GM18861 (cell line): ENCODE measurements at regions not wholly inside any gene's neighbourhood (a gene's known extent, or its start where the extent isn't known, plus 50 kb on each side); places are given as distances from the start of the nearest gene placed in this dataset.
"Not testable (repeated sequence)": the region's sequence is repeated elsewhere in the genome, so short reads cannot be mapped to it uniquely, and the experiment has no call there.

Experiments used
- ATAC-seq: cut with Tn5 transposase; IDR thresholded peaks from one replicate; pipeline ENCODE4 v1.9.1; 2021; ENCODE audit not compliant: unreplicated experiment

- not testable (repeated sequence) for ATAC-seq
Measured at GRCh38 chr12:9312406-9313392, 104.5 kb upstream of the PZP start.

- not testable (repeated sequence) for ATAC-seq
Measured at GRCh38 chr12:9311454-9311853, 103.3 kb upstream of the PZP start.

- ATAC-seq = not testable (repeated sequence)
Measured at GRCh38 chr12:9310645-9311044, 102.5 kb upstream of the PZP start.

GRCh38 chr12:9309749-9310148, 101.6 kb upstream of the PZP start:
- not testable (repeated sequence) for ATAC-seq

GRCh38 chr12:9308745-9309144, 100.5 kb upstream of the PZP start:
- ATAC-seq = peak; percentile 50

GRCh38 chr12:9308163-9308562, 100.0 kb upstream of the PZP start:
- ATAC-seq = not testable (repeated sequence)

GRCh38 chr12:9307255-9307654, 99.1 kb upstream of the PZP start:
- not testable (repeated sequence) for ATAC-seq

- ATAC-seq = not testable (repeated sequence)
Measured at GRCh38 chr12:9306004-9306403, 97.8 kb upstream of the PZP start.

GRCh38 chr12:9304540-9304939, 96.3 kb upstream of the PZP start:
- not testable (repeated sequence) for ATAC-seq

GRCh38 chr12:9295872-9296271, 87.7 kb upstream of the PZP start:
- not testable (repeated sequence) for ATAC-seq

GRCh38 chr12:9294072-9294620, 86.0 kb upstream of the PZP start:
- not testable (repeated sequence) for ATAC-seq

- ATAC-seq = not testable (repeated sequence)
Measured at GRCh38 chr12:9293391-9293790, 85.2 kb upstream of the PZP start.

GRCh38 chr12:9289984-9290383, 81.8 kb upstream of the PZP start:
- ATAC-seq = not testable (repeated sequence)

GRCh38 chr12:9284724-9285123, 76.5 kb upstream of the PZP start:
- ATAC-seq = peak; percentile 19

- ATAC-seq = peak; percentile 23
Measured at GRCh38 chr12:9284197-9284596, 76.0 kb upstream of the PZP start.

- peak; percentile 54 for ATAC-seq
Measured at GRCh38 chr12:9283346-9284095, 75.3 kb upstream of the PZP start.

GRCh38 chr12:9276990-9277389, 68.8 kb upstream of the PZP start:
- ATAC-seq = no peak

- no peak for ATAC-seq
Measured at GRCh38 chr12:9273276-9273675, 65.1 kb upstream of the PZP start.

GRCh38 chr12:9271875-9272274, 63.7 kb upstream of the PZP start:
- no peak for ATAC-seq

GRCh38 chr12:9264546-9264945, 56.4 kb upstream of the PZP start:
- no peak for ATAC-seq

- ATAC-seq = no peak
Measured at GRCh38 chr12:9260931-9261330, 52.7 kb upstream of the PZP start.
